Activated CD8-positive, alpha-beta T cell treated with anti-CD3 and anti-CD28 coated beads for 36 hours (primary cell): ENCODE measurements at regions not wholly inside any gene's neighbourhood (a gene's known extent, or its start where the extent isn't known, plus 50 kb on each side); places are given as distances from the start of the nearest gene placed in this dataset.

ENCODE experiments used
- ATAC-seq: fragments of 200-7000 bp; cut with Tn5 transposase; one replicate; pipeline ENCODE4 v1.10.0; 2021; ENCODE audit warnings: mild to moderate bottlenecking, moderate library complexity
- CTCF ChIA-PET: fragments of 350-600 bp; sonication (Branson Sonifier 250); formaldehyde crosslinking; loops from one replicate; lab custom pipeline; 2021; ENCODE audit warnings: antibody characterized with exemption; lab: Charles Lee
- POLR2A ChIA-PET: fragments of 350-600 bp; sonication (Branson Sonifier 250); formaldehyde crosslinking; loops from one replicate; lab custom pipeline; 2021; ENCODE audit warnings: antibody characterized with exemption; lab: Charles Lee
- DNase-seq: peaks from one replicate; pipeline ENCODE4 v3.0.0-alpha.2; 2020
- H3K27ac Mint-ChIP-seq: one replicate; pipeline ENCODE4 v1.8.0; 2021; ENCODE audit warnings: mild to moderate bottlenecking, mixed read lengths
- H3K27me3 Mint-ChIP-seq: one replicate; pipeline ENCODE4 v1.8.0; 2021; ENCODE audit warnings: mixed read lengths
- H3K36me3 Mint-ChIP-seq: one replicate; pipeline ENCODE4 v1.8.0; 2021; ENCODE audit warnings: low read depth, mixed read lengths
- H3K4me1 Mint-ChIP-seq: one replicate; pipeline ENCODE4 v1.8.0; 2021; ENCODE audit warnings: low read depth, mixed read lengths
- H3K4me3 Mint-ChIP-seq: one replicate; pipeline ENCODE4 v1.8.0; 2021; ENCODE audit warnings: mild to moderate bottlenecking, moderate library complexity, mixed read lengths
- H3K9me3 Mint-ChIP-seq: one replicate; pipeline ENCODE4 v1.8.0; 2021; ENCODE audit warnings: mixed read lengths
- CTCF ChIP-seq: fragments of 200-600 bp; IDR thresholded peaks from one replicate; pipeline ENCODE4 v1.8.0; 2022; ENCODE audit warnings: antibody characterized with exemption, mild to moderate bottlenecking
- intact Hi-C: fragments of 100-400 bp; cut with micrococcal nuclease; formaldehyde crosslinking; loops from one replicate; pipeline ENCODE4 v1.10.0; 2022

- intact Hi-C loops: no loop called here
- POLR2A ChIA-PET: no interaction called here
- CTCF ChIA-PET: no interaction called here
- Mint-ChIP-seq H3K27me3 (peaks cover 2% of the 10 kb centered on the region), H3K36me3 (no peaks in the 10 kb centered on the region), H3K9me3 (no peaks in the 10 kb centered on the region), H3K27ac (no peak overlapping the region), H3K4me3 (no peak overlapping the region), H3K4me1 (peaks cover 10% of the 10 kb centered on the region)
- TF ChIP-seq CTCF: no peak
- DNase-seq: no peak
- ATAC-seq: no peak
Measured at GRCh38 chr3:71956716-71957115, 171.8 kb upstream of the PROK2 start.

DNA sequence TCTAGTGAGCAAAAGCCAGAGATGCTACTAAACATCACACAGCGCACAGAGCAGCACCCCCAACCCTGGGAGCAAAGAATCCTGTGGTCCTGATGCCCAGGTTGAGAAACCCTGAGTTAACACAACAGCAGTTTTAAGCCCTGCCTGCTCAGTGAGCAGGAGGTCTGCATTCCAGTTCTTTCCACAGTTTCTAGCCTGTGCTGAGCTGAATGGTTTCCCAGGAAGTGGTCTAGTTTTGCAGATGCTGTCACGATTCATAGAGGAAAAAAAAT lies 171.1 kb upstream of the PROK2 start:
- ATAC-seq (peak; percentile 27), DNase-seq (no peak)
- Mint-ChIP-seq H3K36me3 (no peaks in the 10 kb centered on the region), H3K27ac (no peak overlapping the region), H3K27me3 (peaks cover 2% of the 10 kb centered on the region), H3K4me1 (peaks cover 10% of the 10 kb centered on the region), H3K9me3 (no peaks in the 10 kb centered on the region), H3K4me3 (no peak overlapping the region)
- no peak for TF ChIP-seq CTCF
- ChIA-PET CTCF (interaction anchor here (0.7 to 1.5 kb wide), 3 partner anchors 9 to 864 kb away, joined by 3 read pairs; no protein-coding TSS in a partner anchor), POLR2A (no interaction called here)
- intact Hi-C loops: no loop called here

DNA sequence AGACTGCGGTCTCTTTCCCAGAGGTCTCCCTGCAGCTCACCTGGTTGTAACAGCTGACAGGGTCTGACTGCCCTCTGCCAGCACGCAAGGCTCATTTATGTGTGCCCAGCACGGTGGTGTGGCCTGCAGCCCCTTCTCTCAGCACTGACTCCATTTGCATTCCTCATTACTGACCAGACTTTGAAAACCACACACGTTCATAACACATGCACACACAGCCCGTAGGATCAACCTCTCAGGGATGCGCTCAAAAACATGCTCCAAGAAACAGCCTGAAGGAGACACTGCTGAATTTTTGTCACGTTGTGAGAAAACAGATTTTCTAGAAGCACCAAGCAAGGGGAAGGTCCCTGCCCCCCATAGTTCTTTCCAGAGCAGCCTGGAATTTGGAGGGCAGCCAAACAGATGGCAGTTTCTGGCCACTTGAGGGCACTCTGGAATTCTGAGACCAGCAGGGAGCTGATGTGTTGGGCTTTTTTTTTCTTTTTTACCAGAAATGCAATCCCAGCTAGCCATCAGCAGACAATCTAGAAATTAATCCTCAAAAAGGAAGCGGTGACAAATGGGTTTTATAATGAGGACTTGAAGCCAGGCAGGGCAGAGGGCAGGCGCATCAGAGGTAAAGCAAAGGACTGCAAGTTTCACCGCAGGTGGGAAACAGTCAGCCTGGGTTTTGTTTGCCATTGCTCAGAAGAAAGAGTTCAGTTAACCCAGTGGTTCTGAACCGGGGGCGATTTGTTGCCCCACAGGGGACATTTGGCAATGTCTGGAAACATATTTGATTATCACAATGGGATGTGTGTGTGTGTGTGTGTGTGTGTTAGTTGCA lies 170.5 kb upstream of the PROK2 start:
- Mint-ChIP-seq H3K36me3 (no peaks in the 10 kb centered on the region), H3K9me3 (no peaks in the 10 kb centered on the region), H3K27ac (no peak overlapping the region), H3K4me1 (peaks cover 10% of the 10 kb centered on the region), H3K27me3 (peaks cover 2% of the 10 kb centered on the region), H3K4me3 (no peak overlapping the region)
- ChIA-PET POLR2A (interaction anchor here (0.8 kb wide), 1 partner anchor 39 kb away, joined by 3 read pairs; no protein-coding TSS in a partner anchor), CTCF (interaction anchor here (0.7 to 1.5 kb wide), 3 partner anchors 9 to 864 kb away, joined by 3 read pairs; no protein-coding TSS in a partner anchor)
- DNase-seq (peak; percentile 58), ATAC-seq (peak; percentile 80)
- TF ChIP-seq CTCF: no peak
- intact Hi-C loops: no loop called here

DNA sequence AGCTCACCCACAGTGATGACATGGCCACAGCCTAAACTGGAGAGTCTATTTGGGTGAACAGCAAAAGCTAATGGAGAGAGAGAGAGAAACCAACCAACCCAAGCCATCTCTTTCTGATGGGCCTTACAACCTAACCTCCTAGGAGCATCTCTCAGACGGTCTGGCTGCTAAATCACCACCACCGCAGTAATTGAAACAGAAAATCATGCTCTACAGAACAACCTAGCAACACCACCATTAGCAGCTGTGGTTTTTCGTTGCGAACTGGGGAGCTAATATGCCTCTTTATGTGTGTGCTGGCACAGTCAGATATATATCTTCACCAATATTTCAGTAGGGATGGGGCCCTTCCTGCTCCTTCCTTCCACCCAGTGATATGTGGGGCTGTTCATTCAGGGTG lies 166.9 kb upstream of the PROK2 start:
- H3K4me1 Mint-ChIP-seq: peaks cover 3% of the 10 kb centered on the region
- no peaks in the 10 kb centered on the region for H3K36me3 Mint-ChIP-seq
- POLR2A ChIA-PET: no interaction called here
- CTCF ChIA-PET: interaction anchor here (0.8 to 1.5 kb wide), 3 partner anchors 11 to 241 kb away, joined by 3 read pairs; no protein-coding TSS in a partner anchor
- H3K9me3 Mint-ChIP-seq: no peaks in the 10 kb centered on the region
- H3K4me3 Mint-ChIP-seq: no peak overlapping the region
- no peak overlapping the region for H3K27ac Mint-ChIP-seq
- intact Hi-C loops: no loop called here
- ATAC-seq (no peak), DNase-seq (no peak)
- no peak for TF ChIP-seq CTCF
- peaks cover 2% of the 10 kb centered on the region for H3K27me3 Mint-ChIP-seq

- CTCF ChIA-PET: interaction anchor here (1.3 to 1.5 kb wide), 2 partner anchors 10 to 241 kb away, joined by 3 read pairs; no protein-coding TSS in a partner anchor
- POLR2A ChIA-PET: no interaction called here
- intact Hi-C loops: no loop called here
- DNase-seq (no peak), ATAC-seq (no peak)
- no peak for TF ChIP-seq CTCF
- Mint-ChIP-seq H3K4me3 (no peak overlapping the region), H3K9me3 (no peaks in the 10 kb centered on the region), H3K36me3 (no peaks in the 10 kb centered on the region), H3K27me3 (peaks cover 2% of the 10 kb centered on the region), H3K27ac (no peak overlapping the region), H3K4me1 (peaks cover 3% of the 10 kb centered on the region)
Measured at GRCh38 chr3:71951361-71951760, 166.4 kb upstream of the PROK2 start.
